Hepatocyte (in vitro differentiated cells): ENCODE measurements at regions not wholly inside any gene's neighbourhood (a gene's known extent, or its start where the extent isn't known, plus 50 kb on each side); places are given as distances from the start of the nearest gene placed in this dataset.

Source experiments
- CTCF ChIP-seq: fragments of 200-600 bp; sonication (generic); IDR thresholded peaks from 2 replicates; pipeline ENCODE4 v1.5.1; 2016; ENCODE audit warnings: antibody characterized with exemption, mild to moderate bottlenecking; ENCODE audit not compliant: poor library complexity
- EZH2 ChIP-seq: fragments of 200-600 bp; sonication (generic); IDR thresholded peaks from 2 replicates; pipeline ENCODE4 v1.6.1; 2016; ENCODE audit warnings: antibody characterized with exemption, mild to moderate bottlenecking, borderline replicate concordance
- EZH2phosphoT487 ChIP-seq: fragments of 200-600 bp; sonication (generic); IDR thresholded peaks from one replicate; pipeline ENCODE4 v1.6.1; 2018; ENCODE audit warnings: antibody characterized with exemption, mild to moderate bottlenecking, low read depth, moderate library complexity; ENCODE audit not compliant: unreplicated experiment, severe bottlenecking

DNA sequence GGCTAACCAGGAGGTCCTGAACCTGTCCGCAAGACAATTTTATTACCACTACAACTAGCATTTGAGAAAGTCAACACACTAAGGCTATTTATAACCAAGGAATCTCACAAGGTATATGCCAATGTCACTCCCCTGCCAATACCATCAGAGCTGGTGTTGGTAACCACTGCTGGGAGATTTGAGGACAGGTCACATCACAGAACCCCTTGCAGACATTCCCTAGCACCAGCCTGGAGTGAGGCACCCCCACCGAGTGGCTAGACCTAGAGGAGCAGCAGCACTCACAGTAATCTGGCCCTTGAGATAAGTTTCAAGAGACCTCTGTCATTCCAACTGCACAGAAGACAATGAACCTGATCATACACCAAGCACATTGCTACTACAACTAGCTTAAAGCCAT lies 483.2 kb downstream of the MMUT start:
- no peak for TF ChIP-seq CTCF
- no peak for TF ChIP-seq EZH2phosphoT487
- TF ChIP-seq EZH2, result no peak
